ENCODE measurements at regions not wholly inside any gene's neighbourhood (a gene's known extent, or its start where the extent isn't known, plus 50 kb on each side); places are given as distances from the start of the nearest gene placed in this dataset.

DNA sequence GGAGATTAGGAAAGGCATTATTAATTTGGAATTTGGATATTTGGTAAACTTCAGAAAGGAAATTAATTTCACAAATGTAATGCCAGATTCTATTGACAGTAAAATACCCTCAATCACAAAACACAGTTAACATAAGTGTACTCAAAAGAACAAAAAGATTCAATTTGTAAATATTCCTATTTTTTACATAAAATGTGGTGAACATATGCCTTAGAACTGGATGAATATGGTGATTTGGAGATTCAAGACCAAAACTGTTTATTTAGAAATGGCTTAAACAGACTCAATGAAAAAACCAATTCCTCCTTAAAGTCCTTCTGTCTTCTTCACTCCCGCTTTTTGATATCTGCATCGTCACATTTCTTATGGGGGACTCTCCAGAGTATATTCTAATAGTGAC is 417.6 kb upstream of the TENM3 start:
- TF ChIP-seq, protein P1, sequence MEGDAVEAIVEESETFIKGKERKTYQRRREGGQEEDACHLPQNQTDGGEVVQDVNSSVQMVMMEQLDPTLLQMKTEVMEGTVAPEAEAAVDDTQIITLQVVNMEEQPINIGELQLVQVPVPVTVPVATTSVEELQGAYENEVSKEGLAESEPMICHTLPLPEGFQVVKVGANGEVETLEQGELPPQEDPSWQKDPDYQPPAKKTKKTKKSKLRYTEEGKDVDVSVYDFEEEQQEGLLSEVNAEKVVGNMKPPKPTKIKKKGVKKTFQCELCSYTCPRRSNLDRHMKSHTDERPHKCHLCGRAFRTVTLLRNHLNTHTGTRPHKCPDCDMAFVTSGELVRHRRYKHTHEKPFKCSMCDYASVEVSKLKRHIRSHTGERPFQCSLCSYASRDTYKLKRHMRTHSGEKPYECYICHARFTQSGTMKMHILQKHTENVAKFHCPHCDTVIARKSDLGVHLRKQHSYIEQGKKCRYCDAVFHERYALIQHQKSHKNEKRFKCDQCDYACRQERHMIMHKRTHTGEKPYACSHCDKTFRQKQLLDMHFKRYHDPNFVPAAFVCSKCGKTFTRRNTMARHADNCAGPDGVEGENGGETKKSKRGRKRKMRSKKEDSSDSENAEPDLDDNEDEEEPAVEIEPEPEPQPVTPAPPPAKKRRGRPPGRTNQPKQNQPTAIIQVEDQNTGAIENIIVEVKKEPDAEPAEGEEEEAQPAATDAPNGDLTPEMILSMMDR (conservative IDR thresholded peaks at IDR 0.05; ENCODE audit: low read depth, low read length), result no peak
- TF ChIP-seq POLR2A (IDR thresholded peaks at IDR 0.05; ENCODE audit: low read depth, low read length) (no peak), RCOR1 (IDR thresholded peaks at IDR 0.05; ENCODE audit: insufficient replicate concordance, low read length) (no peak), RAD21 (IDR thresholded peaks at IDR 0.05; ENCODE audit: low read length) (no peak), RFX5 (IDR thresholded peaks at IDR 0.05; ENCODE audit: low read depth, low read length) (no peak), CHD1 (IDR thresholded peaks at IDR 0.05; ENCODE audit: low read depth, low read length) (no peak), BHLHE40 (IDR thresholded peaks at IDR 0.05; ENCODE audit: low read depth, low read length) (no peak), SMC3 (IDR thresholded peaks at IDR 0.05; ENCODE audit: low read depth, low read length) (no peak), MAFK (IDR thresholded peaks at IDR 0.05; ENCODE audit: low read depth, low read length) (no peak)
- TF ChIP-seq, protein P2, sequence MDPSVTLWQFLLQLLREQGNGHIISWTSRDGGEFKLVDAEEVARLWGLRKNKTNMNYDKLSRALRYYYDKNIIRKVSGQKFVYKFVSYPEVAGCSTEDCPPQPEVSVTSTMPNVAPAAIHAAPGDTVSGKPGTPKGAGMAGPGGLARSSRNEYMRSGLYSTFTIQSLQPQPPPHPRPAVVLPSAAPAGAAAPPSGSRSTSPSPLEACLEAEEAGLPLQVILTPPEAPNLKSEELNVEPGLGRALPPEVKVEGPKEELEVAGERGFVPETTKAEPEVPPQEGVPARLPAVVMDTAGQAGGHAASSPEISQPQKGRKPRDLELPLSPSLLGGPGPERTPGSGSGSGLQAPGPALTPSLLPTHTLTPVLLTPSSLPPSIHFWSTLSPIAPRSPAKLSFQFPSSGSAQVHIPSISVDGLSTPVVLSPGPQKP (IDR thresholded peaks at IDR 0.05; ENCODE audit: borderline replicate concordance, low read depth, low read length), result no peak
- TF ChIP-seq, protein P3, sequence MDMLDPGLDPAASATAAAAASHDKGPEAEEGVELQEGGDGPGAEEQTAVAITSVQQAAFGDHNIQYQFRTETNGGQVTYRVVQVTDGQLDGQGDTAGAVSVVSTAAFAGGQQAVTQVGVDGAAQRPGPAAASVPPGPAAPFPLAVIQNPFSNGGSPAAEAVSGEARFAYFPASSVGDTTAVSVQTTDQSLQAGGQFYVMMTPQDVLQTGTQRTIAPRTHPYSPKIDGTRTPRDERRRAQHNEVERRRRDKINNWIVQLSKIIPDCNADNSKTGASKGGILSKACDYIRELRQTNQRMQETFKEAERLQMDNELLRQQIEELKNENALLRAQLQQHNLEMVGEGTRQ (IDR thresholded peaks at IDR 0.05; ENCODE audit: low read depth, low read length), result no peak

Measured in IMR-90 (cell line).